Fibroblast of mammary gland (primary cell): ENCODE measurements at regions not wholly inside any gene's neighbourhood (a gene's known extent, or its start where the extent isn't known, plus 50 kb on each side); places are given as distances from the start of the nearest gene placed in this dataset.

Experiments used
- DNase-seq: peaks from one replicate; pipeline ENCODE4 v3.0.0-alpha.2; 2010; ENCODE audit warnings: low read depth
- H3K4me3 ChIP-seq: 2 replicates; pipeline ENCODE4 v1.5.1; 2011; ENCODE audit warnings: low read depth, mild to moderate bottlenecking, low read length, moderate library complexity; ENCODE audit not compliant: control insufficient read depth
- TF ChIP-seq, protein P1 (sequence below): conservative IDR thresholded peaks from 2 replicates; pipeline ENCODE4 v1.5.1; 2011; ENCODE audit warnings: low read depth, low read length, inconsistent platforms; ENCODE audit not compliant: control insufficient read depth, insufficient read depth

GRCh38 chr11:134800826-134801225, 388.8 kb upstream of the B3GAT1 start:
- H3K4me3 ChIP-seq = no peak overlapping the region
- TF ChIP-seq, protein P1, sequence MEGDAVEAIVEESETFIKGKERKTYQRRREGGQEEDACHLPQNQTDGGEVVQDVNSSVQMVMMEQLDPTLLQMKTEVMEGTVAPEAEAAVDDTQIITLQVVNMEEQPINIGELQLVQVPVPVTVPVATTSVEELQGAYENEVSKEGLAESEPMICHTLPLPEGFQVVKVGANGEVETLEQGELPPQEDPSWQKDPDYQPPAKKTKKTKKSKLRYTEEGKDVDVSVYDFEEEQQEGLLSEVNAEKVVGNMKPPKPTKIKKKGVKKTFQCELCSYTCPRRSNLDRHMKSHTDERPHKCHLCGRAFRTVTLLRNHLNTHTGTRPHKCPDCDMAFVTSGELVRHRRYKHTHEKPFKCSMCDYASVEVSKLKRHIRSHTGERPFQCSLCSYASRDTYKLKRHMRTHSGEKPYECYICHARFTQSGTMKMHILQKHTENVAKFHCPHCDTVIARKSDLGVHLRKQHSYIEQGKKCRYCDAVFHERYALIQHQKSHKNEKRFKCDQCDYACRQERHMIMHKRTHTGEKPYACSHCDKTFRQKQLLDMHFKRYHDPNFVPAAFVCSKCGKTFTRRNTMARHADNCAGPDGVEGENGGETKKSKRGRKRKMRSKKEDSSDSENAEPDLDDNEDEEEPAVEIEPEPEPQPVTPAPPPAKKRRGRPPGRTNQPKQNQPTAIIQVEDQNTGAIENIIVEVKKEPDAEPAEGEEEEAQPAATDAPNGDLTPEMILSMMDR = no peak
- DNase-seq = no peak

GRCh38 chr11:134800130-134800529, 388.1 kb upstream of the B3GAT1 start:
- TF ChIP-seq, protein P1 = no peak
- DNase-seq = no peak

GRCh38 chr11:134799386-134799785, 387.3 kb upstream of the B3GAT1 start:
- TF ChIP-seq, protein P1 = no peak
- DNase-seq = no peak
- H3K4me3 ChIP-seq = no peak overlapping the region

More at GRCh38 chr11:134800130-134800529, 388.1 kb upstream of the B3GAT1 start:
- no peak overlapping the region for H3K4me3 ChIP-seq

DNA sequence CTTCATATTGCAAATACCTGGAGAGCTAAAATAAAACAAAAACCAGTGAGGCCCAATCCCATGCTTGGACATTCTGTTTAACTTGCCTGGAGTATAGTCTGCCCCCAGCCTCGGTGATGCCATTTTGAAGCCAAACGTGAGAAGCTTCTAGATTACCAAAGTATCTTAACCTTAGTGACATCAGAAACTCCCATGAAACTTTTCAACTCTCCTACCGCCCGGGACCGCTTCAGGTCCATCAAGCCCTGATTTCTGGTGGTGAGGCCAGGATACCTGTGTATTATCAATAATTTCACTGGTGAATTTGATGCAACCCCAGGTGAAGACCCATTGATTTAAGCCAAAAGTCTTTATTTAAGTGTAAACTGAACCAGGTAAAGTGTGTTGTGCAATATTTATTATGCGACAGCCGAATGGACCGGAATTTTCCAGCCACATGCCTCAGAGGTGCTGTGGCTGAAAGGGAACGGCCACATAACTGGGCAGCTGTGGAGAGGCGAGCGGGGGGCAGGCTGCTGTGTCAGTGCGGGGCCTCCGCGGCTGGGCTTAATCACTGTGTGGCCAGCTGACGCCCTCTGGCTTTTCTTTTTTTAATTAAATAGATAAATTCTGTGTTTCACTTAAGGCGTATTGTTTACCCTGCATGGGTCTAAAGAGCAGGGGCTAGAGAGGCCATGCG, 385.5 kb upstream of the B3GAT1 start:
- TF ChIP-seq, protein P1 = no peak
- no peak overlapping the region for H3K4me3 ChIP-seq
- DNase-seq = no peak

GRCh38 chr11:134795017-134795416, 383.0 kb upstream of the B3GAT1 start:
- H3K4me3 ChIP-seq = no peak overlapping the region
- TF ChIP-seq, protein P1 = no peak
- DNase-seq = no peak

DNA sequence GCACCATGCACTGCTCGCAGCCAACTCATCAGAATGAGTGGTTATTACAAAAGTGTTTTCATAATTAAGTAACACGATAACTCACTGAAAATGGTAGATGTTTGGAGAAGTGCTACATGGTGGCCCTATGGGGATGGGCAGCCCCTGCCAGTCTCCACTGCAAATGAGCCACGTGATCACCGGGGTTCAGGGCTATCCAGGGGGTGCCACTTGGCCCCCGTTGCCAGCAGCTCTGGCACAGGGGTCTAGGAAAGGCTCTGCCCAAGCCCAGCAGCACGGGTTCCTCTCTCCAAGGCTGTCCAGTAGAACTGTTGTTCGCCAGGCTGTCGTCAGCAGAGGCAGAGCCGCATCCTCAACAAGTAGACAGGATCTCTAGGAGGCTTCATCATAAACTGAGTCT, 382.1 kb upstream of the B3GAT1 start:
- H3K4me3 ChIP-seq = no peak overlapping the region
- TF ChIP-seq, protein P1 = no peak
- DNase-seq = no peak

DNA sequence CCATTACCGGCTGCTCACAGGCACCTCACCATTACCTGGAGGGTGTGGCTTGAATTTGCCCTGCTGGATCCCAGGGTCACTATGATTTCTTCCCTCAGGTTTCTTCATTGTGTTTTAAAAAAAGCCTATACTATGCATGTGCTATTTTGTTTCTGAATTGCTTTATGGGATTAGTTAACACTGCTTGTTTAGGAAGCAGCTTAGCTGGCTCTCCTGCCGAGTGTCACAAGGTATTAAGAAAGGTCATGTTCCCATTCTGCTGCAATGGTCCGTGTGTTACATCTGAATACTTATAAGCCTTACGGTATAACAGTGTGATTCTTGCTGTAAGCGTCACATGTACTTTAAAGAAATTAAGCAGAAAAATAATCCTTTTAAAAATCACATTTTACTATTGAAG, 380.6 kb upstream of the B3GAT1 start:
- no peak for DNase-seq
- H3K4me3 ChIP-seq = no peak overlapping the region
- TF ChIP-seq, protein P1 = no peak
